Astrocyte (in vitro differentiated cells and primary cell): ENCODE measurements at regions not wholly inside any gene's neighbourhood (a gene's known extent, or its start where the extent isn't known, plus 50 kb on each side); places are given as distances from the start of the nearest gene placed in this dataset.

ENCODE experiments used
- DNase-seq: peaks from one replicate; pipeline ENCODE4 v3.0.0-alpha.2; 2010; ENCODE audit warnings: low read depth
- FAIRE-seq: peaks from 2 replicates; lab custom pipeline; 2011; peaks lifted over from hg19 to GRCh38; lab: Jason Lieb, UNC
- H2AFZ ChIP-seq: 2 replicates; pipeline ENCODE4 v1.6.0; 2012; ENCODE audit warnings: low read depth, low read length, inconsistent platforms
- H3K27ac ChIP-seq: 2 replicates; pipeline ENCODE4 v1.5.1; 2011; ENCODE audit warnings: low read depth, low read length, inconsistent platforms
- H3K27me3 ChIP-seq: 2 replicates; pipeline ENCODE4 v1.6.0; 2011; ENCODE audit warnings: low read length, inconsistent platforms; ENCODE audit not compliant: insufficient read depth
- H3K36me3 ChIP-seq: 2 replicates; pipeline ENCODE4 v1.5.1; 2011; ENCODE audit warnings: low read length, inconsistent platforms; ENCODE audit not compliant: insufficient read depth
- H3K4me1 ChIP-seq: 2 replicates; pipeline ENCODE4 v1.5.1; 2011; ENCODE audit warnings: low read length, inconsistent platforms; ENCODE audit not compliant: insufficient read depth
- H3K4me2 ChIP-seq: 2 replicates; pipeline ENCODE4 v1.6.0; 2012; ENCODE audit warnings: low read length, inconsistent platforms
- H3K4me3 ChIP-seq: 2 replicates; pipeline ENCODE4 v1.5.1; 2011; ENCODE audit warnings: low read depth, mild to moderate bottlenecking, low read length, inconsistent platforms; ENCODE audit not compliant: insufficient read depth
- H3K79me2 ChIP-seq: 2 replicates; pipeline ENCODE4 v1.6.0; 2012; ENCODE audit warnings: mild to moderate bottlenecking, low read length, inconsistent platforms; ENCODE audit not compliant: insufficient read depth
- H3K9ac ChIP-seq: 2 replicates; pipeline ENCODE4 v1.6.0; 2012; ENCODE audit warnings: mild to moderate bottlenecking, low read length, inconsistent platforms
- H3K9me3 ChIP-seq: 2 replicates; pipeline ENCODE4 v1.5.1; 2012; ENCODE audit warnings: low read depth, mild to moderate bottlenecking, low read length, inconsistent platforms; ENCODE audit not compliant: insufficient read depth
- H4K20me1 ChIP-seq: 2 replicates; pipeline ENCODE4 v1.6.0; 2012; ENCODE audit warnings: low read length, inconsistent platforms; ENCODE audit not compliant: insufficient read depth
- H3K27ac Mint-ChIP-seq: one replicate; pipeline ENCODE4 v1.8.0; 2021; ENCODE audit warnings: mild to moderate bottlenecking, mixed read lengths; ENCODE audit not compliant: unreplicated experiment
- H3K27me3 Mint-ChIP-seq: one replicate; pipeline ENCODE4 v1.8.0; 2021; ENCODE audit warnings: low read depth, mixed read lengths; ENCODE audit not compliant: unreplicated experiment
- H3K36me3 Mint-ChIP-seq: one replicate; pipeline ENCODE4 v1.8.0; 2021; ENCODE audit warnings: low read depth, mixed read lengths; ENCODE audit not compliant: unreplicated experiment
- H3K4me1 Mint-ChIP-seq: one replicate; pipeline ENCODE4 v1.8.0; 2021; ENCODE audit warnings: low read depth, mixed read lengths; ENCODE audit not compliant: unreplicated experiment
- H3K4me3 Mint-ChIP-seq: one replicate; pipeline ENCODE4 v1.8.0; 2021; ENCODE audit warnings: mild to moderate bottlenecking, moderate library complexity, mixed read lengths; ENCODE audit not compliant: unreplicated experiment
- H3K9me3 Mint-ChIP-seq: one replicate; pipeline ENCODE4 v1.8.0; 2021; ENCODE audit warnings: mild to moderate bottlenecking, mixed read lengths; ENCODE audit not compliant: unreplicated experiment
- CTCF ChIP-seq: IDR thresholded peaks from 2 replicates; pipeline ENCODE4 v1.5.1; 2011; ENCODE audit warnings: low read depth, mild to moderate bottlenecking, inconsistent platforms, low read length, moderate library complexity; ENCODE audit not compliant: insufficient read depth
- EZH2 ChIP-seq: IDR thresholded peaks from 2 replicates; pipeline ENCODE4 v1.6.1; 2012; ENCODE audit warnings: mild to moderate bottlenecking, low read length, inconsistent platforms; ENCODE audit not compliant: insufficient read depth

GRCh38 chr11:129705933-129706332 is 109.7 kb upstream of the TMEM45B start:
- Histone ChIP-seq H3K9ac (no peak overlapping the region), H3K4me2 (no peak overlapping the region), H3K27me3 (no peaks in the 10 kb centered on the region), H4K20me1 (no peaks in the 10 kb centered on the region), H3K4me1 (no peaks in the 10 kb centered on the region), H3K4me3 (no peak overlapping the region), H3K79me2 (no peaks in the 10 kb centered on the region), H3K27ac (no peak overlapping the region), H2AFZ (no peak overlapping the region), H3K9me3 (no peaks in the 10 kb centered on the region), H3K36me3 (no peaks in the 10 kb centered on the region)
- Mint-ChIP-seq H3K4me1 (no peaks in the 10 kb centered on the region), H3K27me3 (peaks cover 33% of the 10 kb centered on the region), H3K36me3 (no peaks in the 10 kb centered on the region), H3K4me3 (no peak overlapping the region), H3K9me3 (no peaks in the 10 kb centered on the region), H3K27ac (no peak overlapping the region)
- FAIRE-seq, result no peak
- TF ChIP-seq EZH2 (no peak), CTCF (no peak)
- DNase-seq, result no peak

- H3K36me3 Mint-ChIP-seq, result no peaks in the 10 kb centered on the region
Observed at GRCh38 chr11:129709801-129710398, 105.7 kb upstream of the TMEM45B start.

More at GRCh38 chr11:129709801-129710398, 105.7 kb upstream of the TMEM45B start:
- H3K27ac Mint-ChIP-seq, result no peak overlapping the region
- H3K4me1 ChIP-seq, result no peaks in the 10 kb centered on the region
- TF ChIP-seq CTCF, result no peak
- TF ChIP-seq EZH2, result no peak
- no peaks in the 10 kb centered on the region for H4K20me1 ChIP-seq
- no peaks in the 10 kb centered on the region for H3K9me3 ChIP-seq
- H3K79me2 ChIP-seq, result no peaks in the 10 kb centered on the region
- DNase-seq (no peak), FAIRE-seq (no peak)
- no peak overlapping the region for H3K27ac ChIP-seq
- H2AFZ ChIP-seq, result no peak overlapping the region
- H3K9ac ChIP-seq, result no peak overlapping the region
- H3K9me3 Mint-ChIP-seq, result peaks cover 2% of the 10 kb centered on the region
- H3K27me3 ChIP-seq, result no peaks in the 10 kb centered on the region
- no peak overlapping the region for H3K4me2 ChIP-seq
- H3K4me1 Mint-ChIP-seq, result no peaks in the 10 kb centered on the region
- no peak overlapping the region for H3K4me3 ChIP-seq
- H3K27me3 Mint-ChIP-seq, result peaks cover 12% of the 10 kb centered on the region
- no peak overlapping the region for H3K4me3 Mint-ChIP-seq
- H3K36me3 ChIP-seq, result no peaks in the 10 kb centered on the region
